K562 (cell line): ENCODE measurements at regions not wholly inside any gene's neighbourhood (a gene's known extent, or its start where the extent isn't known, plus 50 kb on each side); places are given as distances from the start of the nearest gene placed in this dataset.

ENCODE experiments used
- ETS1 ChIP-seq: conservative IDR thresholded peaks from 2 replicates; pipeline ENCODE4 v1.6.1; 2011; ENCODE audit warnings: low read depth, mild to moderate bottlenecking, low read length; ENCODE audit not compliant: control insufficient read depth
- EZH2 ChIP-seq: IDR thresholded peaks from 2 replicates; pipeline ENCODE4 v1.6.1; 2012; ENCODE audit warnings: low read depth, mild to moderate bottlenecking, inconsistent platforms, low read length, borderline replicate concordance
- FOSL1 ChIP-seq: fragments of 200-800 bp; sonication (Bioruptor generic); conservative IDR thresholded peaks from 2 replicates; pipeline ENCODE4 v1.6.1; 2016; ENCODE audit warnings: missing genetic modification characterization, missing compliant biosample characterization
- FOXJ2 ChIP-seq: fragments of 200-800 bp; sonication (Bioruptor generic); IDR thresholded peaks from 2 replicates; pipeline ENCODE4 v1.6.1; 2016; ENCODE audit warnings: missing genetic modification characterization, missing compliant biosample characterization
- POLR2A ChIP-seq: fragments of 450-650 bp; conservative IDR thresholded peaks from 2 replicates; pipeline ENCODE4 v1.6.1; 2016
- ZFP1 ChIP-seq: fragments of 450-650 bp; formaldehyde crosslinking; IDR thresholded peaks from 2 replicates; pipeline ENCODE4 v1.4.0; 2020; ENCODE audit warnings: mild to moderate bottlenecking, mixed read lengths
- ZNF436 ChIP-seq: fragments of 250-450, 450-650 bp; sonication (Bioruptor Pico); formaldehyde crosslinking; IDR thresholded peaks from 2 replicates; pipeline ENCODE4 v1.7.0; 2020; ENCODE audit warnings: mild to moderate bottlenecking
- TF ChIP-seq, protein P1 (sequence below): sonication (generic); formaldehyde crosslinking; IDR thresholded peaks from 2 replicates; pipeline ENCODE4 v1.8.0; 2022; ENCODE audit warnings: missing genetic modification reagents, mild to moderate bottlenecking, borderline replicate concordance

DNA sequence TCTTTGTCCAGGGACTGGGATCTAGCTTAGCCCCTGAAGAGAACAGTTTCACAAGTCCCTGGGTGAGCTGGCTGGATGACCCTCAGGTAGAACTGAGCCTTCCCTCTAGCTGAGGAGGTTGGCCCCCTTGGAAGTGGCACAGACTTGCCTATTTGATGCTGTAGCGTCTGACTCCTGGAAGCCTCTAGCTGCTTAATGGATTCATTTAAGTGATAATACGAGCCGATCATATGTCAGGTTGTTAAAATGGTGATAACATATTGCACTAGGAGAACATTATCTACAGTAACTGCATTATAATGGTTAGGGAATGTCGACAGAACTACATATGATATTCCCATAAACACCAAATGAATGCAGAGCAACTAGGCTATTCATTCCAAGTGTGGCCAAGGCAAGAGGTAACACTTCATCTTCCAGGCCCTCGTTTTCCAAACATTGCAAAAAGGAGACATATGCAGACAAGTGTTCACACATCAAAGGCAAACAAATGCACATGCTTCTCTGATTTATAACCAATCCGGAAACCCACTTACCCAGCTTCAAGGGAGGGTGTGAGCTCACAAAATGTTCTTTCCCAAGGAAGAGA is 340.1 kb upstream of the PLXNA2 start:
- TF ChIP-seq POLR2A, result no peak
- no peak for TF ChIP-seq ETS1
- no peak for TF ChIP-seq FOSL1 (tag)
- TF ChIP-seq, protein P1, sequence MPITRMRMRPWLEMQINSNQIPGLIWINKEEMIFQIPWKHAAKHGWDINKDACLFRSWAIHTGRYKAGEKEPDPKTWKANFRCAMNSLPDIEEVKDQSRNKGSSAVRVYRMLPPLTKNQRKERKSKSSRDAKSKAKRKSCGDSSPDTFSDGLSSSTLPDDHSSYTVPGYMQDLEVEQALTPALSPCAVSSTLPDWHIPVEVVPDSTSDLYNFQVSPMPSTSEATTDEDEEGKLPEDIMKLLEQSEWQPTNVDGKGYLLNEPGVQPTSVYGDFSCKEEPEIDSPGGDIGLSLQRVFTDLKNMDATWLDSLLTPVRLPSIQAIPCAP (CRISPR knock-in tag), result no peak
- no peak for TF ChIP-seq EZH2
- TF ChIP-seq ZNF436 (CRISPR knock-in tag), result no peak
- TF ChIP-seq FOXJ2 (tag), result no peak
- no peak for TF ChIP-seq ZFP1 (CRISPR knock-in tag)
